ENCODE measurements at regions not wholly inside any gene's neighbourhood (a gene's known extent, or its start where the extent isn't known, plus 50 kb on each side); places are given as distances from the start of the nearest gene placed in this dataset.

GRCh38 chr2:238969857-238970256 lies 122.0 kb downstream of the TWIST2 start:
- TF ChIP-seq, protein P1, sequence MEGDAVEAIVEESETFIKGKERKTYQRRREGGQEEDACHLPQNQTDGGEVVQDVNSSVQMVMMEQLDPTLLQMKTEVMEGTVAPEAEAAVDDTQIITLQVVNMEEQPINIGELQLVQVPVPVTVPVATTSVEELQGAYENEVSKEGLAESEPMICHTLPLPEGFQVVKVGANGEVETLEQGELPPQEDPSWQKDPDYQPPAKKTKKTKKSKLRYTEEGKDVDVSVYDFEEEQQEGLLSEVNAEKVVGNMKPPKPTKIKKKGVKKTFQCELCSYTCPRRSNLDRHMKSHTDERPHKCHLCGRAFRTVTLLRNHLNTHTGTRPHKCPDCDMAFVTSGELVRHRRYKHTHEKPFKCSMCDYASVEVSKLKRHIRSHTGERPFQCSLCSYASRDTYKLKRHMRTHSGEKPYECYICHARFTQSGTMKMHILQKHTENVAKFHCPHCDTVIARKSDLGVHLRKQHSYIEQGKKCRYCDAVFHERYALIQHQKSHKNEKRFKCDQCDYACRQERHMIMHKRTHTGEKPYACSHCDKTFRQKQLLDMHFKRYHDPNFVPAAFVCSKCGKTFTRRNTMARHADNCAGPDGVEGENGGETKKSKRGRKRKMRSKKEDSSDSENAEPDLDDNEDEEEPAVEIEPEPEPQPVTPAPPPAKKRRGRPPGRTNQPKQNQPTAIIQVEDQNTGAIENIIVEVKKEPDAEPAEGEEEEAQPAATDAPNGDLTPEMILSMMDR (IDR thresholded peaks at IDR 0.05): no peak
- no peak for TF ChIP-seq POLR2A (IDR thresholded peaks at IDR 0.05)
